ENCODE measurements at regions not wholly inside any gene's neighbourhood (a gene's known extent, or its start where the extent isn't known, plus 50 kb on each side); places are given as distances from the start of the nearest gene placed in this dataset.

- no peaks in the 10 kb centered on the region for H3K4me1 ChIP-seq (ENCODE audit: control insufficient read depth, insufficient read depth, low read length)
- no peaks in the 10 kb centered on the region for H3K36me3 ChIP-seq (ENCODE audit: control insufficient read depth, insufficient read depth, low read length)
- no peak overlapping the region for H3K4me3 ChIP-seq (ENCODE audit: low read depth, low read length)
- H3K27me3 ChIP-seq (ENCODE audit: control insufficient read depth, insufficient read depth, low read length) = no peaks in the 10 kb centered on the region
- no peaks in the 10 kb centered on the region for H3K9me3 ChIP-seq (ENCODE audit: control insufficient read depth, insufficient read depth, low read length)
- no peak overlapping the region for H3K9ac ChIP-seq (ENCODE audit: low read depth, low read length)
Measured at GRCh38 chr12:4108803-4109345, 164.7 kb upstream of the CCND2 start.

GRCh38 chr12:4107911-4108697, 165.5 kb upstream of the CCND2 start:
- no peaks in the 10 kb centered on the region for H3K4me1 ChIP-seq (ENCODE audit: control insufficient read depth, insufficient read depth, low read length)
- no peaks in the 10 kb centered on the region for H3K27me3 ChIP-seq (ENCODE audit: control insufficient read depth, insufficient read depth, low read length)
- no peak overlapping the region for H3K4me3 ChIP-seq (ENCODE audit: low read depth, low read length)
- H3K9ac ChIP-seq (ENCODE audit: low read depth, low read length) = no peak overlapping the region
- no peaks in the 10 kb centered on the region for H3K9me3 ChIP-seq (ENCODE audit: control insufficient read depth, insufficient read depth, low read length)
- no peaks in the 10 kb centered on the region for H3K36me3 ChIP-seq (ENCODE audit: control insufficient read depth, insufficient read depth, low read length)

- no peak overlapping the region for H3K9ac ChIP-seq (ENCODE audit: low read depth, low read length)
- H3K4me1 ChIP-seq (ENCODE audit: control insufficient read depth, insufficient read depth, low read length) = no peaks in the 10 kb centered on the region
- no peak overlapping the region for H3K4me3 ChIP-seq (ENCODE audit: low read depth, low read length)
- no peaks in the 10 kb centered on the region for H3K9me3 ChIP-seq (ENCODE audit: control insufficient read depth, insufficient read depth, low read length)
- no peaks in the 10 kb centered on the region for H3K36me3 ChIP-seq (ENCODE audit: control insufficient read depth, insufficient read depth, low read length)
- H3K27me3 ChIP-seq (ENCODE audit: control insufficient read depth, insufficient read depth, low read length) = no peaks in the 10 kb centered on the region
Measured at GRCh38 chr12:4107436-4107878, 166.1 kb upstream of the CCND2 start.

GRCh38 chr12:4106621-4107020, 166.9 kb upstream of the CCND2 start:
- Histone ChIP-seq H3K27me3 (ENCODE audit: control insufficient read depth, insufficient read depth, low read length) (no peaks in the 10 kb centered on the region), H3K9ac (ENCODE audit: low read depth, low read length) (no peak overlapping the region), H3K36me3 (ENCODE audit: control insufficient read depth, insufficient read depth, low read length) (no peaks in the 10 kb centered on the region), H3K4me3 (ENCODE audit: low read depth, low read length) (no peak overlapping the region), H3K4me1 (ENCODE audit: control insufficient read depth, insufficient read depth, low read length) (no peaks in the 10 kb centered on the region), H3K9me3 (ENCODE audit: control insufficient read depth, insufficient read depth, low read length) (no peaks in the 10 kb centered on the region)

- Histone ChIP-seq H3K4me1 (ENCODE audit: control insufficient read depth, insufficient read depth, low read length) (no peaks in the 10 kb centered on the region), H3K36me3 (ENCODE audit: control insufficient read depth, insufficient read depth, low read length) (no peaks in the 10 kb centered on the region), H3K27me3 (ENCODE audit: control insufficient read depth, insufficient read depth, low read length) (no peaks in the 10 kb centered on the region), H3K4me3 (ENCODE audit: low read depth, low read length) (no peak overlapping the region), H3K9ac (ENCODE audit: low read depth, low read length) (no peak overlapping the region), H3K9me3 (ENCODE audit: control insufficient read depth, insufficient read depth, low read length) (no peaks in the 10 kb centered on the region)
Measured at GRCh38 chr12:4104722-4105244, 168.8 kb upstream of the CCND2 start.

DNA sequence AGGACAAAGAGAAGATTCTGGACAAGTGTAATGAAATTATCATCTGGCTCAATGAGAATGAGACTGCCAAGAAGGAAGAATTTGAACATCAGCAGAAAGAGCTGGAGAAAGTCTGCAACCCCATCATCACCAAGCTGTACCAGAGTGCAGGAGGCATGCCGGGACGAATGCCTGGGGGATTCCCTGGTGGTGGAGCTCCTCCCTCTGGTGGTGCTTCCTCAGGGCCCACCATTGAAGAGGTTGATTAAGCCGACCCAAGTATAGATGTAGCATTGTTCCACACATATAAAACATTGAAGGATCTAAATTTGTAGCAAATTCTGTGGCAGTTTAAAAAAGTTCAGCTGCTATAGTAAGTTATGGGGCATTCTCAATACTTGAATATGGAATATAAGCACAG, 174.3 kb upstream of the CCND2 start:
- Histone ChIP-seq H3K4me3 (ENCODE audit: low read depth, low read length) (no peak overlapping the region), H3K9me3 (ENCODE audit: control insufficient read depth, insufficient read depth, low read length) (no peaks in the 10 kb centered on the region), H3K27me3 (ENCODE audit: control insufficient read depth, insufficient read depth, low read length) (no peaks in the 10 kb centered on the region), H3K36me3 (ENCODE audit: control insufficient read depth, insufficient read depth, low read length) (no peaks in the 10 kb centered on the region), H3K9ac (ENCODE audit: low read depth, low read length) (no peak overlapping the region), H3K4me1 (ENCODE audit: control insufficient read depth, insufficient read depth, low read length) (no peaks in the 10 kb centered on the region)

DNA sequence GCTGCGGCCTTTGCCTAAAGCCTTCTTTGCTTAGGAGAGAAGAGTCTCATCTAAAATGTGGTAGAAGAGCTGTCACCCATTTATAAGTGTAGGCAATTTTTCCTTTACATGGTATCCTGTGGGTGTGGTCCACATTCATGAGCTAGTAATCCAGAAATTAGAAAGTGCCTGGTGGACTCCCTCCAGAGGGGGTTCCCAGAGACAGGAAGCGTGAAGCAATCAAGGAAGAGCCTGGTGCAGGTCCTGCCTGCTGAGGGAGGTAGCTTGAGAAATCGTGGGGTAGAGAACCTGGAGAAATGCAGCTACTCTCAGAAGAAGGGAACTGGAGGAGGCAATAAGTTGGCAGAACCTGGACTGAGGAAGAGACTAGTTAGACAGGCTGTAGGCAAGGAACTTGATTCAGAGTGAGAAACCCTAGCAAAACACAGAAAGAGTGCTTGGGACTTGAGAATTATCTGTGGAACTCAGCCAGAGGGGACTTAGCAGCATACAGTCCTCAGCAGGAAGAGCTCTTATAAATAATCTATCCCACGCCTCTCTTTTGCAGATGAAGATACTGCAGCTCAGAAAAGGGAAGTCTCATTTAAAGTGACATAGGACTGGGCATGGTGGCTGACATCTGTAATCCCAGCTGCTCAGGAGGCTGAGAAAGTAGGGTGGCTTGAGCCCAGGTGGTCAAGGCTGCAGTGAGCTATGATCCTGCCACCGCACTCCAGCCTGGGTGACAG, 182.4 kb upstream of the CCND2 start:
- Histone ChIP-seq H3K9me3 (ENCODE audit: control insufficient read depth, insufficient read depth, low read length) (no peaks in the 10 kb centered on the region), H3K4me3 (ENCODE audit: low read depth, low read length) (no peak overlapping the region), H3K36me3 (ENCODE audit: control insufficient read depth, insufficient read depth, low read length) (no peaks in the 10 kb centered on the region), H3K9ac (ENCODE audit: low read depth, low read length) (no peak overlapping the region), H3K27me3 (ENCODE audit: control insufficient read depth, insufficient read depth, low read length) (no peaks in the 10 kb centered on the region), H3K4me1 (ENCODE audit: control insufficient read depth, insufficient read depth, low read length) (no peaks in the 10 kb centered on the region)

GRCh38 chr12:4089956-4090355, 183.6 kb upstream of the CCND2 start:
- no peaks in the 10 kb centered on the region for H3K27me3 ChIP-seq (ENCODE audit: control insufficient read depth, insufficient read depth, low read length)
- H3K36me3 ChIP-seq (ENCODE audit: control insufficient read depth, insufficient read depth, low read length) = no peaks in the 10 kb centered on the region
- H3K9me3 ChIP-seq (ENCODE audit: control insufficient read depth, insufficient read depth, low read length) = no peaks in the 10 kb centered on the region
- no peaks in the 10 kb centered on the region for H3K4me1 ChIP-seq (ENCODE audit: control insufficient read depth, insufficient read depth, low read length)
- H3K9ac ChIP-seq (ENCODE audit: low read depth, low read length) = no peak overlapping the region
- H3K4me3 ChIP-seq (ENCODE audit: low read depth, low read length) = no peak overlapping the region

DNA sequence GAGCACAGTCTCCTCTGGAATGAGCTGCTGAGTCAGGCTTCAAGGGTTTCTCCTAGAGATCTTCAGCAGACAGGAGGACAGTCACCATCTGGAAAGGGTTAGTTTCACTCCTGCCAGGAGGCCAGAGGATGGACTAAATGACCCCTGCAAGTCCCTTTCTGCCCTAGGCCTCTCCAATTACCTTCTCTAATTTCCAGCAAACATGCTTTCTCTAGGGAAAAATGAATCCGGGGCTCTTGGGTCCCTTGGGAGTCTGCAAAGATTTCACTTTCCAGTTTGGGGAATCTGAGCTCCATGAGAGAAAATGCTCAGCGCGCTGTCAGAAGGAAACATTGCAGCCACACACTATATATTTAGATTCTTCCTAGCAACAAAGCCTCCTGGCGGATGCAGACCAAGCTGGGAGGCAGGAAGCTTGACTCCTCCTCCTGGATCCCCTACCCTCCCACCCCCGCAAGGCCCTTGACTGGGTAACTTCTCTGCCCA, 184.4 kb upstream of the CCND2 start:
- Histone ChIP-seq H3K27me3 (ENCODE audit: control insufficient read depth, insufficient read depth, low read length) (no peaks in the 10 kb centered on the region), H3K4me3 (ENCODE audit: low read depth, low read length) (no peak overlapping the region), H3K9ac (ENCODE audit: low read depth, low read length) (no peak overlapping the region), H3K36me3 (ENCODE audit: control insufficient read depth, insufficient read depth, low read length) (no peaks in the 10 kb centered on the region), H3K4me1 (ENCODE audit: control insufficient read depth, insufficient read depth, low read length) (no peaks in the 10 kb centered on the region), H3K9me3 (ENCODE audit: control insufficient read depth, insufficient read depth, low read length) (no peaks in the 10 kb centered on the region)

GRCh38 chr12:4088451-4088850, 185.1 kb upstream of the CCND2 start:
- Histone ChIP-seq H3K36me3 (ENCODE audit: control insufficient read depth, insufficient read depth, low read length) (no peaks in the 10 kb centered on the region), H3K27me3 (ENCODE audit: control insufficient read depth, insufficient read depth, low read length) (no peaks in the 10 kb centered on the region), H3K4me1 (ENCODE audit: control insufficient read depth, insufficient read depth, low read length) (no peaks in the 10 kb centered on the region), H3K4me3 (ENCODE audit: low read depth, low read length) (no peak overlapping the region), H3K9ac (ENCODE audit: low read depth, low read length) (no peak overlapping the region), H3K9me3 (ENCODE audit: control insufficient read depth, insufficient read depth, low read length) (no peaks in the 10 kb centered on the region)

- Histone ChIP-seq H3K9ac (ENCODE audit: low read depth, low read length) (no peak overlapping the region), H3K4me3 (ENCODE audit: low read depth, low read length) (no peak overlapping the region), H3K27me3 (ENCODE audit: control insufficient read depth, insufficient read depth, low read length) (no peaks in the 10 kb centered on the region), H3K36me3 (ENCODE audit: control insufficient read depth, insufficient read depth, low read length) (no peaks in the 10 kb centered on the region), H3K4me1 (ENCODE audit: control insufficient read depth, insufficient read depth, low read length) (no peaks in the 10 kb centered on the region), H3K9me3 (ENCODE audit: control insufficient read depth, insufficient read depth, low read length) (no peaks in the 10 kb centered on the region)
Measured at GRCh38 chr12:4086481-4086880, 187.1 kb upstream of the CCND2 start.
